RWPE2 (cell line): ENCODE measurements at regions not wholly inside any gene's neighbourhood (a gene's known extent, or its start where the extent isn't known, plus 50 kb on each side); places are given as distances from the start of the nearest gene placed in this dataset.

Experiments used
- ATAC-seq: fragments of 200-7000 bp; cut with Tn5 transposase; 3 replicates; pipeline ENCODE4 v1.9.1; 2021; ENCODE audit warnings: low read depth
- DNase-seq: peaks from one replicate; pipeline ENCODE4 v3.0.0-alpha.2; 2020; ENCODE audit warnings: low spot score
- H3K27ac ChIP-seq: fragments of 450-650 bp; 2 replicates; pipeline ENCODE4 v1.5.1; 2017; ENCODE audit warnings: mild to moderate bottlenecking; ENCODE audit not compliant: poor library complexity, severe bottlenecking
- H3K27me3 ChIP-seq: fragments of 250-450 bp; sonication (Bioruptor Pico); 2 replicates; pipeline ENCODE4 v1.5.1; 2021; ENCODE audit warnings: mild to moderate bottlenecking, moderate library complexity; ENCODE audit not compliant: insufficient read depth, poor library complexity, severe bottlenecking
- H3K36me3 ChIP-seq: fragments of 250-450 bp; sonication (Bioruptor Pico); 2 replicates; pipeline ENCODE4 v1.5.1; 2020; ENCODE audit warnings: low read depth, mild to moderate bottlenecking, moderate library complexity
- H3K4me1 ChIP-seq: fragments of 250-450 bp; sonication (Bioruptor Pico); 2 replicates; pipeline ENCODE4 v1.5.1; 2021; ENCODE audit warnings: mild to moderate bottlenecking, moderate library complexity; ENCODE audit not compliant: insufficient read depth, poor library complexity, severe bottlenecking
- H3K4me3 ChIP-seq: fragments of 250-450 bp; sonication (Bioruptor Pico); 2 replicates; pipeline ENCODE4 v1.5.1; 2021; ENCODE audit warnings: mild to moderate bottlenecking, moderate library complexity; ENCODE audit not compliant: severe bottlenecking
- H3K9me3 ChIP-seq: fragments of 250-450 bp; sonication (Bioruptor Pico); 2 replicates; pipeline ENCODE4 v1.5.1; 2021; ENCODE audit warnings: mild to moderate bottlenecking, moderate library complexity; ENCODE audit not compliant: severe bottlenecking
- CTCF ChIP-seq: fragments of 450-650 bp; IDR thresholded peaks from one replicate; pipeline ENCODE4 v1.5.1; 2017; ENCODE audit warnings: mild to moderate bottlenecking, moderate library complexity; ENCODE audit not compliant: poor library complexity, severe bottlenecking

- Histone ChIP-seq H3K36me3 (no peaks in the 10 kb centered on the region), H3K4me1 (no peaks in the 10 kb centered on the region), H3K27me3 (no peaks in the 10 kb centered on the region), H3K4me3 (no peak overlapping the region), H3K9me3 (no peaks in the 10 kb centered on the region), H3K27ac (no peak overlapping the region)
- ATAC-seq, result no peak
- no peak for DNase-seq
- no peak for TF ChIP-seq CTCF
These were observed 546.5 kb downstream of the EDEM1 start for GRCh38 chr3:5733995-5734394.

- DNase-seq, result no peak
- no peak for ATAC-seq
- Histone ChIP-seq H3K27ac (no peak overlapping the region), H3K36me3 (no peaks in the 10 kb centered on the region), H3K4me3 (no peak overlapping the region), H3K27me3 (no peaks in the 10 kb centered on the region), H3K4me1 (no peaks in the 10 kb centered on the region), H3K9me3 (no peaks in the 10 kb centered on the region)
- TF ChIP-seq CTCF, result no peak
These were observed 548.4 kb downstream of the EDEM1 start for GRCh38 chr3:5735896-5736295.

GRCh38 chr3:5739299-5739935, 551.9 kb downstream of the EDEM1 start:
- TF ChIP-seq CTCF, result no peak
- H3K27me3 ChIP-seq, result no peaks in the 10 kb centered on the region

GRCh38 chr3:5739949-5740348, 552.4 kb downstream of the EDEM1 start:
- H3K36me3 ChIP-seq, result no peaks in the 10 kb centered on the region
- DNase-seq, result no peak
- no peak for TF ChIP-seq CTCF
- H3K27ac ChIP-seq, result no peak overlapping the region
- no peaks in the 10 kb centered on the region for H3K9me3 ChIP-seq
- no peak overlapping the region for H3K4me3 ChIP-seq
- H3K27me3 ChIP-seq, result no peaks in the 10 kb centered on the region
- H3K4me1 ChIP-seq, result no peaks in the 10 kb centered on the region
- no peak for ATAC-seq

More at GRCh38 chr3:5739299-5739935, 551.9 kb downstream of the EDEM1 start:
- Histone ChIP-seq H3K36me3 (no peaks in the 10 kb centered on the region), H3K4me1 (no peaks in the 10 kb centered on the region), H3K4me3 (no peak overlapping the region), H3K27ac (no peak overlapping the region), H3K9me3 (no peaks in the 10 kb centered on the region)
- no peak for ATAC-seq
- DNase-seq, result no peak

GRCh38 chr3:5741017-5741416, 553.5 kb downstream of the EDEM1 start:
- no peak overlapping the region for H3K4me3 ChIP-seq
- no peak for ATAC-seq

More at GRCh38 chr3:5741017-5741416, 553.5 kb downstream of the EDEM1 start:
- Histone ChIP-seq H3K36me3 (no peaks in the 10 kb centered on the region), H3K27ac (no peak overlapping the region), H3K9me3 (no peaks in the 10 kb centered on the region), H3K27me3 (no peaks in the 10 kb centered on the region), H3K4me1 (no peaks in the 10 kb centered on the region)
- TF ChIP-seq CTCF, result no peak
- no peak for DNase-seq
